ENCODE measurements at regions not wholly inside any gene's neighbourhood (a gene's known extent, or its start where the extent isn't known, plus 50 kb on each side); places are given as distances from the start of the nearest gene placed in this dataset.

DNA sequence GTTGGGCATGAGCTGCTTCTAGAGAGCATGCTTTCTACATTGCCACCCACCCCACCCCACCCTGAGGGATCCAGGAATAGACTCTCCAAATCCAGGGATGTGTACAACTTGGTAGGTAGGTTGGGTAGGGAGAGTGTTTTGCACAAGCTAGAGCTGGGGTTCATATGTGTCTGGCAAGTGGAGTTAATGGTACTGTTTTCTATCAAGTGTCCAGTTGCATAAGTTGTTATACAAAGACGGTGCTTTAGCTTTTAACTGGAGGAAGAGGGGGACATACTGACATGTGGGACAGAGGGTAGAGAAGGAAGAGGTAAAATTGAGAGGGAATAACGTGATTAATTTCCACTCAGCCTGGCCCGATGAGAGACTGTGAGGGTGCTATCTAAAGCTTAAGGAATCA, 51.0 kb upstream of the TNC start:
- TF ChIP-seq, protein P1, sequence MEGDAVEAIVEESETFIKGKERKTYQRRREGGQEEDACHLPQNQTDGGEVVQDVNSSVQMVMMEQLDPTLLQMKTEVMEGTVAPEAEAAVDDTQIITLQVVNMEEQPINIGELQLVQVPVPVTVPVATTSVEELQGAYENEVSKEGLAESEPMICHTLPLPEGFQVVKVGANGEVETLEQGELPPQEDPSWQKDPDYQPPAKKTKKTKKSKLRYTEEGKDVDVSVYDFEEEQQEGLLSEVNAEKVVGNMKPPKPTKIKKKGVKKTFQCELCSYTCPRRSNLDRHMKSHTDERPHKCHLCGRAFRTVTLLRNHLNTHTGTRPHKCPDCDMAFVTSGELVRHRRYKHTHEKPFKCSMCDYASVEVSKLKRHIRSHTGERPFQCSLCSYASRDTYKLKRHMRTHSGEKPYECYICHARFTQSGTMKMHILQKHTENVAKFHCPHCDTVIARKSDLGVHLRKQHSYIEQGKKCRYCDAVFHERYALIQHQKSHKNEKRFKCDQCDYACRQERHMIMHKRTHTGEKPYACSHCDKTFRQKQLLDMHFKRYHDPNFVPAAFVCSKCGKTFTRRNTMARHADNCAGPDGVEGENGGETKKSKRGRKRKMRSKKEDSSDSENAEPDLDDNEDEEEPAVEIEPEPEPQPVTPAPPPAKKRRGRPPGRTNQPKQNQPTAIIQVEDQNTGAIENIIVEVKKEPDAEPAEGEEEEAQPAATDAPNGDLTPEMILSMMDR (conservative IDR thresholded peaks at IDR 0.05; ENCODE audit: low read depth, low read length) = no peak
- peaks cover 17% of the 10 kb centered on the region for H3K4me1 ChIP-seq (ENCODE audit: low read depth, poor library complexity, severe bottlenecking)
- no peaks in the 10 kb centered on the region for H3K27me3 ChIP-seq (ENCODE audit: insufficient read depth, low read depth)
- no peaks in the 10 kb centered on the region for H4K20me1 ChIP-seq (ENCODE audit: insufficient read depth)
- no peaks in the 10 kb centered on the region for H3K79me2 ChIP-seq (ENCODE audit: insufficient read depth, low read depth)
- H3K9ac ChIP-seq = no peak overlapping the region
- no peak overlapping the region for H3K4me2 ChIP-seq
- H2AFZ ChIP-seq (ENCODE audit: low read depth) = no peak overlapping the region
- no peaks in the 10 kb centered on the region for H3K36me3 ChIP-seq (ENCODE audit: insufficient read depth)
- H3K27ac ChIP-seq = no peak overlapping the region
- H3K4me3 ChIP-seq (IDR thresholded peaks at IDR 0.05; ENCODE audit: insufficient read depth, low read depth, low read length) = no peak overlapping the region

DNA sequence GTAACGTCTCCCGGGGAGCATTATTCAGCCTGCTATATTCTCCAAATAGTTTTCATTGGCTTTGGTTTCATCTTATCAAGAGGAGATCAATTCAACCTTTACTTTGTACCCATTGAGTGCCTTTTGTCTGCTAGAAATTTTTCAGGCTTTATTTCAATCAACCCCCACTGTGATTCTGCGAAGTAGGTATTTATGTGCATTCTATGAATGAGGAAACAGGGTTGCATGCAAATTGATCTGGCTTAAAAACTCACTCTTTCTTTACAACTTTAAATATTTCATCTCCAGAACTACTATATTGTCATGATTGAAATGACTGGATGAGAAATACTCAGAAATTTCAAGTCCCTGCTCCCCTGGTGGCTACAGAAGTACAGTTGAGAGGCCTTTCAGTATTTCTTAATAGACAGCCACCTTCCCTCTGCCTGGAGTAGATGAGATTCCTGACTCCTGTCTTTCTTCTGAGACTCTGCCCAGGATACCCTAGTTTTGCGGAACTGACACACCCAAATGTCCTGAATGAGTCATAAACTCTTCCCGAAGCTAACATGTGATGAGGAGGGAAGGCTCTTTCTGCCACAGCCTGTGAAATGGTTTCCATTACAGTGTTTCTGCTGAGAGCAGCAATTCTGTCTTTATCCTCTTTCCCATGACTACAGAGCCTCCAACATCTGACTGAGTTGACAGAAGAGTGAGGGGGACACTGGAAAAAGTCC, 52.6 kb upstream of the TNC start:
- H3K4me1 ChIP-seq (ENCODE audit: low read depth, poor library complexity, severe bottlenecking) = peaks cover 2% of the 10 kb centered on the region
- H3K27me3 ChIP-seq (ENCODE audit: insufficient read depth, low read depth) = no peaks in the 10 kb centered on the region
- TF ChIP-seq, protein P1 (conservative IDR thresholded peaks at IDR 0.05; ENCODE audit: low read depth, low read length) = no peak
- H3K4me2 ChIP-seq = no peak overlapping the region
- H3K27ac ChIP-seq = no peak overlapping the region
- no peak overlapping the region for H2AFZ ChIP-seq (ENCODE audit: low read depth)
- no peaks in the 10 kb centered on the region for H4K20me1 ChIP-seq (ENCODE audit: insufficient read depth)
- no peak overlapping the region for H3K9ac ChIP-seq
- no peaks in the 10 kb centered on the region for H3K79me2 ChIP-seq (ENCODE audit: insufficient read depth, low read depth)
- no peaks in the 10 kb centered on the region for H3K36me3 ChIP-seq (ENCODE audit: insufficient read depth)
- H3K4me3 ChIP-seq (IDR thresholded peaks at IDR 0.05; ENCODE audit: insufficient read depth, low read depth, low read length) = no peak overlapping the region

DNA sequence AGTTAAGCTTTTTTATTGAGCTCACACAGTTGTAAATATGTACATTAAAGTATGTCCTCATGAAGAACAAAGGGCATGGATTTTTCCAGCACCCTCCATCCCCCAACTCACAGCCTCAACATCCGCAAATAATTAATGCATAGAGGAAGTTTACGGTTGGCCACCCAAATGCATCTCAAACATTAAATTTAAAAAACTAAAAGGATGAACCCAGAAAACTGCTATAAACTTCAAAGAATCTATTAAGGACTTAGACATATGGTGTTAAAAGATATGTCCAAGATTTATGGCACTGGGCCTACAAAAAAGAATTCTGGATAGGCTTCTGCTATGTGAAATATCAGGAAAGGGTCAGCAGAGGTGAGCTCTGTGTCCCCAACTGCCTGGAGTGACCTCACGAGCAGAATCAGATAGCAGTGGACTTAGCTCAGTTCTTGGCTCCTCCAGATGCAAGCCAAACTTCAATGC, 54.0 kb upstream of the TNC start:
- Histone ChIP-seq H3K4me1 (ENCODE audit: low read depth, poor library complexity, severe bottlenecking) (no peaks in the 10 kb centered on the region), H3K27me3 (ENCODE audit: insufficient read depth, low read depth) (no peaks in the 10 kb centered on the region), H3K4me3 (IDR thresholded peaks at IDR 0.05; ENCODE audit: insufficient read depth, low read depth, low read length) (no peak overlapping the region), H4K20me1 (ENCODE audit: insufficient read depth) (no peaks in the 10 kb centered on the region), H3K4me2 (no peak overlapping the region), H3K79me2 (ENCODE audit: insufficient read depth, low read depth) (no peaks in the 10 kb centered on the region), H3K9ac (no peak overlapping the region), H3K27ac (no peak overlapping the region), H3K36me3 (ENCODE audit: insufficient read depth) (no peaks in the 10 kb centered on the region), H2AFZ (ENCODE audit: low read depth) (no peak overlapping the region)
- TF ChIP-seq, protein P1 (conservative IDR thresholded peaks at IDR 0.05; ENCODE audit: low read depth, low read length) = no peak

DNA sequence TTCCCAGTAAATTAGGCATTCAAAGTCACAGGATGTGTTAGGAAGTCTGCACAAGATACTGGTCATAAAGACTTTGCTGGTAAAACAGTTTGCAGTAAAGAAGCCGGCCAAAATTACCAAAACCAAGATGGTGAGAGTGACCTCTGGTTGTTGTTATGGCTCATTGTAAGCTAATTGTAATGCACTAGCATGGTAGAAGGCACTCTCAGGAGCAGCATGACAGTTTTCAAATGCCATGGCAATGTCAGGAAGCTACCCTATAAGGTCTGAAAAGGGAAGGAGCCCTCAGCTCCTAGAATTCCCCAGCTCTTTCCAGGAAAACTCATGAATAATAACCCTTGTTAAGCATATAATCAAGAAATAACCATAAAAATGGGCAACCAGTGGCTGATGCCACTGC, 64.3 kb upstream of the TNC start:
- Histone ChIP-seq H3K27me3 (ENCODE audit: insufficient read depth, low read depth) (no peaks in the 10 kb centered on the region), H3K79me2 (ENCODE audit: insufficient read depth, low read depth) (no peaks in the 10 kb centered on the region), H4K20me1 (ENCODE audit: insufficient read depth) (no peaks in the 10 kb centered on the region), H3K4me3 (IDR thresholded peaks at IDR 0.05; ENCODE audit: insufficient read depth, low read depth, low read length) (no peak overlapping the region), H3K27ac (no peak overlapping the region), H3K9ac (no peak overlapping the region), H2AFZ (ENCODE audit: low read depth) (no peak overlapping the region), H3K36me3 (ENCODE audit: insufficient read depth) (no peaks in the 10 kb centered on the region), H3K4me1 (ENCODE audit: low read depth, poor library complexity, severe bottlenecking) (no peaks in the 10 kb centered on the region), H3K4me2 (no peak overlapping the region)
- TF ChIP-seq, protein P1 (conservative IDR thresholded peaks at IDR 0.05; ENCODE audit: low read depth, low read length) = no peak
